ENCODE measurements at regions not wholly inside any gene's neighbourhood (a gene's known extent, or its start where the extent isn't known, plus 50 kb on each side); places are given as distances from the start of the nearest gene placed in this dataset.

DNA sequence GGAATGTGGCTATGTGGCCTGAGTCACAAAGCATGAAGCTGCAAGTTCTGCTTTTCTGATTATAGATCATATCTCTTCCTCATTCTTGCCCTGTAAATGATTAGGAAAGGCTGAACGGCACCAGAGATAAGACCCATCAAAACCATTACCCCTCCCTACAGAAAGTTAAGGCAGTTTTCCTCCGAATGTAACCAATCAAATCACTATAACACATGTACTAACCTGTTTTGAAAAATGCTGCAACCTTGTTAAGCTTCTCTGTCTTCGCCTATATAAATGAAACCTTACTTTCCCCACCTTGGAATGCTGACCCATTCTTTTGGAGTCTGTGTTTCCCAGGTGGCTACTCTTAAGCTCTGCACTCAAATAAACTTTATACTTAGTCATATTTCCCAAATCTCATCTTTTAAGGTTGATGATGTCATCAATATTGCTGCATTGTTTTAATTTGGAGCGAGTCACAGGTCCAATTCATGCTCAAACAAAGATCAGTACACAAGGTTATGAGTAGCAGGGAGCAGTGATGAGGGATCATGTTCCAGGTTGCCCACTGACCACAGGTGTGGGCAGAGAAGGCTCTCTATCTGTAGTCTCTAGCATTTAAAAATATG lies 662.3 kb downstream of the IRS1 start:
- Histone ChIP-seq H3K27ac (no peak overlapping the region), H3K4me3 (no peak overlapping the region)
- DNase-seq (ENCODE audit: low spot score), result no peak
- TF ChIP-seq, protein P1, sequence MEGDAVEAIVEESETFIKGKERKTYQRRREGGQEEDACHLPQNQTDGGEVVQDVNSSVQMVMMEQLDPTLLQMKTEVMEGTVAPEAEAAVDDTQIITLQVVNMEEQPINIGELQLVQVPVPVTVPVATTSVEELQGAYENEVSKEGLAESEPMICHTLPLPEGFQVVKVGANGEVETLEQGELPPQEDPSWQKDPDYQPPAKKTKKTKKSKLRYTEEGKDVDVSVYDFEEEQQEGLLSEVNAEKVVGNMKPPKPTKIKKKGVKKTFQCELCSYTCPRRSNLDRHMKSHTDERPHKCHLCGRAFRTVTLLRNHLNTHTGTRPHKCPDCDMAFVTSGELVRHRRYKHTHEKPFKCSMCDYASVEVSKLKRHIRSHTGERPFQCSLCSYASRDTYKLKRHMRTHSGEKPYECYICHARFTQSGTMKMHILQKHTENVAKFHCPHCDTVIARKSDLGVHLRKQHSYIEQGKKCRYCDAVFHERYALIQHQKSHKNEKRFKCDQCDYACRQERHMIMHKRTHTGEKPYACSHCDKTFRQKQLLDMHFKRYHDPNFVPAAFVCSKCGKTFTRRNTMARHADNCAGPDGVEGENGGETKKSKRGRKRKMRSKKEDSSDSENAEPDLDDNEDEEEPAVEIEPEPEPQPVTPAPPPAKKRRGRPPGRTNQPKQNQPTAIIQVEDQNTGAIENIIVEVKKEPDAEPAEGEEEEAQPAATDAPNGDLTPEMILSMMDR (IDR thresholded peaks at IDR 0.05), result no peak

DNA sequence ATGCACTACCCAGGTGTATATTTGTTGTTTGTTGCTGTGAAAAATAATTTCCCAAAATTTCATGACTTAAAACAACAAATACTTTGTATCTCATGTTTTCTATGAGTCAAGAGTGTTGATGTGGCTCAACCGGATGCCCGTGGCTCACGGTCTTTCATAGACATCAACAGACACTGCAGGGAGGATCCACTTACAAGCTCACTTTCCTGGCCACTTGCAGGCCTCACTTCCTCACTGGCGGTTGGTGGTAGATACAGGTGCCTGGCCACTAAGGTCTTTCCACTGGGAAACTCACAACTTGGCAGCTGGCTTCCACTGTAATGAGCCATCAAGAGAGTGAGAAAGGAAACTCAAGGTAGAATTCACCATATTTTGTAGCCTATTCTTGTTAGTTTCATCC lies 662.9 kb downstream of the IRS1 start:
- no peak for DNase-seq (ENCODE audit: low spot score)

GRCh38 chr2:226135861-226136548 lies 663.6 kb downstream of the IRS1 start:
- no peak for DNase-seq (ENCODE audit: low spot score)

More for the DNA sequence above, 662.9 kb downstream of the IRS1 start:
- Histone ChIP-seq H3K27ac (no peak overlapping the region), H3K4me3 (no peak overlapping the region)
- TF ChIP-seq, protein P1 (IDR thresholded peaks at IDR 0.05), result no peak

DNA sequence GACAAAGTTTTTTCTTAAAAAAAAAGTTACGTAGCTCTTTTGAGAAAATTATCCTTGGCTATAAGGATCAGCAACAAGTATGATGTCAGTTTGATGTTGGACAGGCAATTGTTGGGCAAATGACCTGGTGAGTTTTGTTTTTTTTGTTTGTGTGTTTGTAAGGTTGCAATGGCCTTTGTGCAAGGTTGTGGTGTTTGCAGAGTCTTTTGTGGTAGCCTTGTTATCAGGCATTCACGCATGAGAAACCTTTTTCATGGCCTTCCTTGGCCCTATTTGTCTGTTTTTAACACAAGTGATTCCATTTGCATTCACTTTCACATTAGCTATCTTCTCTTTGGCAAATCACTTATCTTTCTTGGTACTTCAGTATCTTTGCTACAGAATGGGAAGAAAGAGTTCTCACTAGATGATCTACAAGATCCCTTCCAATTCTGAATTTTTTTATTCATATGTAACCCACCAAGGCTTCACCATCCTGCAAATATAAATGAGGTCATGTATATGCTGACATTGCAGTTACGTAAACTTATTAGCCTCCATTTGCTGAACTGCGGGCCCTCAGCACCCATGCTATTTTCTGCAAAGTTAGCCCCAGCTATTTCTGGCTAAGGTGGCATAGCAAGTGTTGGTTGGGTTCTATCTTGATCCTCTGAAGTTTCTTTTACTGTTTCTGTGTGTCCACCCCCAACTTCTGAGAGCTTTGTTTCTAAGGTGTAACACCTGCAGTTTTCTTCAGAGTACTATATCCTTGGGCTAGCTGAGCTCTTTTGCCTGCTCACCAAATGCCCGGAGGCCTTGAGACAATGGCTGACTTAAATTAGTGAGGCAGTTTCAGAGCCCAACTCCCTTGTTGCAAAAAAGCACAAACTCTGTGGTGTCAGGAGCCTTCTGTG lies 667.1 kb downstream of the IRS1 start:
- DNase-seq (ENCODE audit: low spot score), result no peak
- Histone ChIP-seq H3K4me3 (no peak overlapping the region), H3K27ac (no peak overlapping the region)
- TF ChIP-seq, protein P1 (IDR thresholded peaks at IDR 0.05), result no peak

More at GRCh38 chr2:226135861-226136548, 663.6 kb downstream of the IRS1 start:
- TF ChIP-seq, protein P1 (IDR thresholded peaks at IDR 0.05), result no peak
- H3K4me3 ChIP-seq, result no peak overlapping the region
- no peak overlapping the region for H3K27ac ChIP-seq

DNA sequence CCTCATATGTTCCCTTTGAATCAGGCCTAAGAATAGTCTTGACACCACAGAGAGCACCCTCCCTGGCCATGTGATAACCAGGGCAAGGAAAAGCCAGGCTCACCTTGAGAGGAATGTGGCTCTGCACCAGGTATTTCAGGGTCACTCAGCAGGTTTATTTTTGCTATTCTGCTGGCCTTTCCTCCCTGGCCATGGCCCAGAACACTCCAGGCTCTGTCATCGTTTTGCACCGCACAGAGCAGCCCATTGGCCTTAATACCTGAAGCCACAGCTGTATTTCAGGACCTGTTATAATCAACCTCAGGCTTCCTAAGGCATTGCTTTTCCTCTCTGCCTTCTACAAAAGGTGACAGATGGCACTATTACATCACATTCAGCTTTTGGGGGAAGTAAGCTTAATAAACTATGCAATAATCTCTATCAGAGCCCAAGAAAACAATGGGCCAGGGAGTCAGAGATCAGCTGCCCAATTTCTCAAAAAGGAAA lies 668.3 kb downstream of the IRS1 start:
- no peak overlapping the region for H3K4me3 ChIP-seq
- DNase-seq (ENCODE audit: low spot score), result no peak
- TF ChIP-seq, protein P1 (IDR thresholded peaks at IDR 0.05), result no peak
- no peak overlapping the region for H3K27ac ChIP-seq

DNA sequence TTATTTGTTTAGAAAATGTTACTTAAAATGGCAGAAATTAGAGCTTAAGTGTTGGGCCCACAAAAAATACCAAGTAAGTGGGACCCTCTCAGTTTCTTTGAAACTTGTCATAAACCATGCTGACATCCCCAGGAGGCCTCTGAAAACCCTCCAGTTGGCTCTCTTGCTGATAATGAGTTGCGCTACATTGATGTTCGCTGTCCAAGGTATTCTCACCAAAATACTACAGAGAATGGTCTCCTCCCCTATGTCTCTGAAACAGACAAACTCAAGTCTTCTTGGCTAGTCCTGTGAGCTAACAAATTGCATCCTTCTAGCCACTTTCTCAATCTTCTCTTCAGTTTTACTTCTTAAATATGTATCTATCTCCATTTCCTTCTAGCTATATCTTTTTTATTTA lies 669.4 kb downstream of the IRS1 start:
- TF ChIP-seq, protein P1 (IDR thresholded peaks at IDR 0.05), result no peak
- Histone ChIP-seq H3K4me3 (no peak overlapping the region), H3K27ac (no peak overlapping the region)
- no peak for DNase-seq (ENCODE audit: low spot score)

All from coronary artery (tissue), 2 donors.